Suprapubic skin (tissue), 4 donors: ENCODE measurements at regions not wholly inside any gene's neighbourhood (a gene's known extent, or its start where the extent isn't known, plus 50 kb on each side); places are given as distances from the start of the nearest gene placed in this dataset.

Experiments
- POLR2A ChIP-seq, 2 donors: fragments of 450-650 bp; IDR thresholded peaks; one replicate each; pipeline ENCODE4 v1.6.1; 2017; ENCODE audit warnings: antibody characterized with exemption in 2 of 2, mild to moderate bottlenecking in 2 of 2, moderate library complexity in 2 of 2
- POLR2AphosphoS5 ChIP-seq, 3 donors: sonication (generic); formaldehyde crosslinking; IDR thresholded peaks; one replicate each; pipeline ENCODE4 v1.6.1; 2017; ENCODE audit warnings: antibody characterized with exemption in 3 of 3
- TF ChIP-seq, protein P1 (sequence below), 2 donors: fragments of 200-600 bp in 1 of 2; fragments of 450-650 bp in 1 of 2; sonication (generic) in 1 of 2; IDR thresholded peaks; one replicate each; pipeline ENCODE4 v1.5.1; 2016 to 2019; ENCODE audit warnings: antibody characterized with exemption in 2 of 2, mild to moderate bottlenecking in 1 of 2, moderate library complexity in 1 of 2

GRCh38 chr5:91954136-91954535 lies 571.0 kb upstream of the ARRDC3 start:
- no peak for TF ChIP-seq POLR2A (IDR thresholded peaks at IDR 0.05)
- TF ChIP-seq, protein P1, sequence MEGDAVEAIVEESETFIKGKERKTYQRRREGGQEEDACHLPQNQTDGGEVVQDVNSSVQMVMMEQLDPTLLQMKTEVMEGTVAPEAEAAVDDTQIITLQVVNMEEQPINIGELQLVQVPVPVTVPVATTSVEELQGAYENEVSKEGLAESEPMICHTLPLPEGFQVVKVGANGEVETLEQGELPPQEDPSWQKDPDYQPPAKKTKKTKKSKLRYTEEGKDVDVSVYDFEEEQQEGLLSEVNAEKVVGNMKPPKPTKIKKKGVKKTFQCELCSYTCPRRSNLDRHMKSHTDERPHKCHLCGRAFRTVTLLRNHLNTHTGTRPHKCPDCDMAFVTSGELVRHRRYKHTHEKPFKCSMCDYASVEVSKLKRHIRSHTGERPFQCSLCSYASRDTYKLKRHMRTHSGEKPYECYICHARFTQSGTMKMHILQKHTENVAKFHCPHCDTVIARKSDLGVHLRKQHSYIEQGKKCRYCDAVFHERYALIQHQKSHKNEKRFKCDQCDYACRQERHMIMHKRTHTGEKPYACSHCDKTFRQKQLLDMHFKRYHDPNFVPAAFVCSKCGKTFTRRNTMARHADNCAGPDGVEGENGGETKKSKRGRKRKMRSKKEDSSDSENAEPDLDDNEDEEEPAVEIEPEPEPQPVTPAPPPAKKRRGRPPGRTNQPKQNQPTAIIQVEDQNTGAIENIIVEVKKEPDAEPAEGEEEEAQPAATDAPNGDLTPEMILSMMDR (IDR thresholded peaks at IDR 0.05) = no peak
- no peak for TF ChIP-seq POLR2AphosphoS5 (IDR thresholded peaks at IDR 0.05)
